ENCODE measurements at regions not wholly inside any gene's neighbourhood (a gene's known extent, or its start where the extent isn't known, plus 50 kb on each side); places are given as distances from the start of the nearest gene placed in this dataset.

DNA sequence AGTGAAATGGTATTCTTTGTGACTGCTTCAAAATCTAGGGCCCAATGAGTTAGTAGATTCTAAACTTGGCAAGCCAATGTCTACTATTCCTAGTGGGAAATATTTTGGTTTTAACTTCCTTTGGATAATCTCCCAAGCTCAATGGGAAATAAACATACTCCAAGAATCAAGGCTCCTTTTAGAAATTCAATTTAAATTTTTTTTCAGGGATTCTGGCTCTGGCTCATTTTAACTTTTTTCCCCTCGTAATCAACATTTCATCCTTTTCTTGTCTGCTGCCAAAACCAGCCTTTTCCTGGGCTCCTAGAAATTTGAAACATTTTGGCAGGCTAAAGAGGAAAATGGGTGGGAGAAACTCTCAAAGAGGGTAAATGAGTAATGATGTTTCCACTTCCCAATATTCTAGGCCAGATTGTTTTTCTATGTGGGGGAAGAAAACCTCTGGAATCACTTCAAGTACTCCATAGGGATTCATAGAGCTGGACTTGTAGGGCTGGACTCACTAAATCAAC is 85.6 kb upstream of the AGR3 start:
- H3K4me1 ChIP-seq (ENCODE audit: control insufficient read depth in 2 of 2, insufficient read depth in 2 of 2, low read length in 2 of 2), result no peaks in the 10 kb centered on the region
- H3K36me3 ChIP-seq (replicated peaks in 1 of 2; ENCODE audit: control extremely low read depth in 1 of 2, control insufficient read depth in 1 of 2, extremely low read depth in 1 of 2, insufficient read depth in 2 of 2, low read length in 1 of 2), result no peaks in the 10 kb centered on the region
- H3K4me3 ChIP-seq (ENCODE audit: control extremely low read depth in 1 of 5, extremely low read depth in 1 of 5, insufficient read depth in 1 of 5, low read depth in 2 of 5, low read length in 4 of 5), result no peak overlapping the region
- no peak for DNase-seq
- no peaks in the 10 kb centered on the region for H3K27me3 Mint-ChIP-seq
- H3K4me1 Mint-ChIP-seq, result no peaks in the 10 kb centered on the region
- no peak overlapping the region for H3K27ac ChIP-seq (ENCODE audit: low read length in 2 of 2)
- H3K4me2 ChIP-seq (replicated peaks; ENCODE audit: low read depth, low read length, poor library complexity, severe bottlenecking), result no peak overlapping the region
- TF ChIP-seq EZH2 (IDR thresholded peaks at IDR 0.05; ENCODE audit: borderline replicate concordance, insufficient read depth, low read depth, low read length, poor library complexity, severe bottlenecking), result no peak
- TF ChIP-seq, protein P1, sequence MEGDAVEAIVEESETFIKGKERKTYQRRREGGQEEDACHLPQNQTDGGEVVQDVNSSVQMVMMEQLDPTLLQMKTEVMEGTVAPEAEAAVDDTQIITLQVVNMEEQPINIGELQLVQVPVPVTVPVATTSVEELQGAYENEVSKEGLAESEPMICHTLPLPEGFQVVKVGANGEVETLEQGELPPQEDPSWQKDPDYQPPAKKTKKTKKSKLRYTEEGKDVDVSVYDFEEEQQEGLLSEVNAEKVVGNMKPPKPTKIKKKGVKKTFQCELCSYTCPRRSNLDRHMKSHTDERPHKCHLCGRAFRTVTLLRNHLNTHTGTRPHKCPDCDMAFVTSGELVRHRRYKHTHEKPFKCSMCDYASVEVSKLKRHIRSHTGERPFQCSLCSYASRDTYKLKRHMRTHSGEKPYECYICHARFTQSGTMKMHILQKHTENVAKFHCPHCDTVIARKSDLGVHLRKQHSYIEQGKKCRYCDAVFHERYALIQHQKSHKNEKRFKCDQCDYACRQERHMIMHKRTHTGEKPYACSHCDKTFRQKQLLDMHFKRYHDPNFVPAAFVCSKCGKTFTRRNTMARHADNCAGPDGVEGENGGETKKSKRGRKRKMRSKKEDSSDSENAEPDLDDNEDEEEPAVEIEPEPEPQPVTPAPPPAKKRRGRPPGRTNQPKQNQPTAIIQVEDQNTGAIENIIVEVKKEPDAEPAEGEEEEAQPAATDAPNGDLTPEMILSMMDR (IDR thresholded peaks at IDR 0.05), result no peak
- WGBS (ENCODE audit: insufficient coverage), result no CpG with 5 or more reads among the region's 1 CpG
- no peak overlapping the region for H2AFZ ChIP-seq (ENCODE audit: insufficient read depth, low read depth, low read length, poor library complexity, severe bottlenecking)
- H3K9ac ChIP-seq (ENCODE audit: low read length), result no peak overlapping the region
- no peaks in the 10 kb centered on the region for H3K27me3 ChIP-seq (replicated peaks in 1 of 4; ENCODE audit: control extremely low read depth in 1 of 4, control insufficient read depth in 3 of 4, insufficient read depth in 4 of 4, low read length in 3 of 4)
- peaks cover 2% of the 10 kb centered on the region for H3K9me3 Mint-ChIP-seq (ENCODE audit: insufficient read depth)
- intact Hi-C loops (cut with micrococcal nuclease), result no loop called here
- no peaks in the 10 kb centered on the region for H3K79me2 ChIP-seq (ENCODE audit: control insufficient read depth, insufficient read depth, low read length)
- H3K9me3 ChIP-seq (ENCODE audit: control extremely low read depth in 1 of 3, control insufficient read depth in 2 of 3, insufficient read depth in 1 of 3, low read length in 2 of 3), result peaks cover 0 to 5% (median 0%) of the 10 kb centered on the region in 3 donors
- no peaks in the 10 kb centered on the region for H4K20me1 ChIP-seq (ENCODE audit: control insufficient read depth, insufficient read depth, low read length, poor library complexity, severe bottlenecking)
- no peak overlapping the region for H3K27ac Mint-ChIP-seq
- no peak for ATAC-seq (ENCODE audit: low read depth)
- ChIA-PET CTCF (no interaction called here), POLR2A (no interaction called here)
- H3K4me3 Mint-ChIP-seq, result no peak overlapping the region

DNA sequence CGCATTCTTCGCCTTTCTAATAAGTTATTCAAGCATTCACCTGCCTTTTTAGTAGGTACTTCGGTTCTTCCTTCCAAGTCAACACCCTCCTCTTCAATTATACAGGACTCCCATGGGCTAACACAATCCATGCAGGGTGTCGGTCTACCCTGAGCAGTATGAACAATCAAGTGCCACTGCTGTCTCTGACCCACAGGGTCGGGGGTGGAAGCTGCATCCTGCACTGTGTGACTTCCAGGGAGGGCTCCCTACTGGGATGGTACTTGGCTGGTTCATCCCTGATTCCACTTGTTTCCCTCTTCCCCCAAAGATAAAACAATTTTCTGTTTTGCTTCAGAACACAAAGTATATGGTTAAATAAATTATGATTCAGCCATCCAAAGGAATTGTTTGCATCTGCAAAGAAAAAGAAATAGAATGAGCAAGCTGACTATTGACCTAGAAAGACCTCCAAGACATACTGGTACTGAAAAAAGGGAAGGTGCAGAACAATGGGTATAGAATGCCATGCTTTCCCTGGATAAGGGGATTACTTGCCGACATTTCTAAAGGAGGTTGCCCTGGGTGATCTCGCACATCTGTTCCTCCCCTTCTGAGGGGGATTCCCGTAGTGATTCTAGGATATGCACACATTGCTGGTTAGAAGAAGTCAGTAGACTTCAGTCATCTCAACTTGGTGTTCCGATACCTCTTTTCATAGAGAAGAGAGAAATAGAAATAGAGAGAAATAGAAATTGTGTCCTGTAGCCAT is 89.1 kb upstream of the AGR3 start:
- Histone ChIP-seq H3K4me1 (ENCODE audit: control insufficient read depth in 2 of 2, insufficient read depth in 2 of 2, low read length in 2 of 2) (peaks cover 5% of the 10 kb centered on the region in 2 donors), H3K4me3 (ENCODE audit: control extremely low read depth in 1 of 5, extremely low read depth in 1 of 5, insufficient read depth in 1 of 5, low read depth in 2 of 5, low read length in 4 of 5) (no peak overlapping the region), H2AFZ (ENCODE audit: insufficient read depth, low read depth, low read length, poor library complexity, severe bottlenecking) (no peak overlapping the region), H3K9me3 (ENCODE audit: control extremely low read depth in 1 of 3, control insufficient read depth in 2 of 3, insufficient read depth in 1 of 3, low read length in 2 of 3) (peaks cover 0 to 2% (median 0%) of the 10 kb centered on the region in 3 donors), H3K9ac (ENCODE audit: low read length) (no peak overlapping the region), H3K27ac (ENCODE audit: low read length in 2 of 2) (no peak overlapping the region), H3K36me3 (replicated peaks in 1 of 2; ENCODE audit: control extremely low read depth in 1 of 2, control insufficient read depth in 1 of 2, extremely low read depth in 1 of 2, insufficient read depth in 2 of 2, low read length in 1 of 2) (no peaks in the 10 kb centered on the region), H3K27me3 (replicated peaks in 1 of 4; ENCODE audit: control extremely low read depth in 1 of 4, control insufficient read depth in 3 of 4, insufficient read depth in 4 of 4, low read length in 3 of 4) (no peaks in the 10 kb centered on the region), H3K79me2 (ENCODE audit: control insufficient read depth, insufficient read depth, low read length) (no peaks in the 10 kb centered on the region), H3K4me2 (replicated peaks; ENCODE audit: low read depth, low read length, poor library complexity, severe bottlenecking) (no peak overlapping the region), H4K20me1 (ENCODE audit: control insufficient read depth, insufficient read depth, low read length, poor library complexity, severe bottlenecking) (no peaks in the 10 kb centered on the region)
- Mint-ChIP-seq H3K27ac (no peak overlapping the region), H3K27me3 (no peaks in the 10 kb centered on the region), H3K9me3 (ENCODE audit: insufficient read depth) (peaks cover 2% of the 10 kb centered on the region), H3K4me1 (peaks cover 6% of the 10 kb centered on the region), H3K4me3 (no peak overlapping the region)
- no peak for DNase-seq
- ChIA-PET CTCF (interaction anchor here (1.0 kb wide), 1 partner anchor 12 kb away, joined by 3 read pairs; no protein-coding TSS in a partner anchor), POLR2A (no interaction called here)
- TF ChIP-seq EZH2 (IDR thresholded peaks at IDR 0.05; ENCODE audit: borderline replicate concordance, insufficient read depth, low read depth, low read length, poor library complexity, severe bottlenecking), result no peak
- TF ChIP-seq, protein P1 (IDR thresholded peaks at IDR 0.05), result no peak
- WGBS (ENCODE audit: insufficient coverage), result 94% methylated on average over 5 of the region's 9 CpGs
- no peak for ATAC-seq (ENCODE audit: low read depth)
- intact Hi-C loops (cut with micrococcal nuclease), result no loop called here

Data from B cell (primary cell).